OCI-LY3 (cell line): ENCODE measurements at regions not wholly inside any gene's neighbourhood (a gene's known extent, or its start where the extent isn't known, plus 50 kb on each side); places are given as distances from the start of the nearest gene placed in this dataset.

Source experiments
- EZH2phosphoT487 ChIP-seq: fragments of 200-600 bp; shearing (Covaris generic); IDR thresholded peaks from 2 replicates; pipeline ENCODE4 v1.6.1; 2018; ENCODE audit warnings: antibody characterized with exemption, mixed run types, low read depth
- TF ChIP-seq, protein P1 (sequence below): fragments of 200-600, 300-600 bp; sonication (generic); IDR thresholded peaks from 2 replicates; pipeline ENCODE4 v1.5.1; 2014; ENCODE audit warnings: antibody characterized with exemption, low read length, low read depth

- TF ChIP-seq, protein P1, sequence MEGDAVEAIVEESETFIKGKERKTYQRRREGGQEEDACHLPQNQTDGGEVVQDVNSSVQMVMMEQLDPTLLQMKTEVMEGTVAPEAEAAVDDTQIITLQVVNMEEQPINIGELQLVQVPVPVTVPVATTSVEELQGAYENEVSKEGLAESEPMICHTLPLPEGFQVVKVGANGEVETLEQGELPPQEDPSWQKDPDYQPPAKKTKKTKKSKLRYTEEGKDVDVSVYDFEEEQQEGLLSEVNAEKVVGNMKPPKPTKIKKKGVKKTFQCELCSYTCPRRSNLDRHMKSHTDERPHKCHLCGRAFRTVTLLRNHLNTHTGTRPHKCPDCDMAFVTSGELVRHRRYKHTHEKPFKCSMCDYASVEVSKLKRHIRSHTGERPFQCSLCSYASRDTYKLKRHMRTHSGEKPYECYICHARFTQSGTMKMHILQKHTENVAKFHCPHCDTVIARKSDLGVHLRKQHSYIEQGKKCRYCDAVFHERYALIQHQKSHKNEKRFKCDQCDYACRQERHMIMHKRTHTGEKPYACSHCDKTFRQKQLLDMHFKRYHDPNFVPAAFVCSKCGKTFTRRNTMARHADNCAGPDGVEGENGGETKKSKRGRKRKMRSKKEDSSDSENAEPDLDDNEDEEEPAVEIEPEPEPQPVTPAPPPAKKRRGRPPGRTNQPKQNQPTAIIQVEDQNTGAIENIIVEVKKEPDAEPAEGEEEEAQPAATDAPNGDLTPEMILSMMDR = no peak
- TF ChIP-seq EZH2phosphoT487 = no peak
Measured at GRCh38 chr4:111946800-111947199, 198.5 kb upstream of the FAM241A start.
